ENCODE measurements at regions not wholly inside any gene's neighbourhood (a gene's known extent, or its start where the extent isn't known, plus 50 kb on each side); places are given as distances from the start of the nearest gene placed in this dataset.

GRCh38 chr3:95084738-95085137 lies 1021.9 kb downstream of the NSUN3 start:
- Histone ChIP-seq H3K9me2 (replicated peaks; ENCODE audit: insufficient read depth, low read length) (no peaks in the 10 kb centered on the region), H3K4me3 (ENCODE audit: insufficient read depth, low read length, poor library complexity, severe bottlenecking) (no peak overlapping the region), H3K27me3 (ENCODE audit: low read length) (no peaks in the 10 kb centered on the region), H3K9me3 (ENCODE audit: insufficient read depth, low read length) (no peaks in the 10 kb centered on the region), H3K4me2 (ENCODE audit: low read depth, low read length, poor library complexity, severe bottlenecking) (no peak overlapping the region), H3K79me2 (ENCODE audit: insufficient read depth, low read length) (no peaks in the 10 kb centered on the region), H4K20me1 (ENCODE audit: low read depth, low read length) (no peaks in the 10 kb centered on the region), H3F3A (ENCODE audit: insufficient read depth) (no peaks in the 10 kb centered on the region), H2AFZ (ENCODE audit: low read depth, low read length, severe bottlenecking) (no peak overlapping the region), H3K36me3 (ENCODE audit: low read length) (no peaks in the 10 kb centered on the region), H3K27ac (ENCODE audit: low read depth, low read length) (no peak overlapping the region), H3K9ac (ENCODE audit: low read length) (no peak overlapping the region)
- no peak for TF ChIP-seq EZH2phosphoT487 (conservative IDR thresholded peaks at IDR 0.05; ENCODE audit: low read length)
- no peak for TF ChIP-seq CTCF (IDR thresholded peaks at IDR 0.05; ENCODE audit: insufficient read depth, low read length, poor library complexity, severe bottlenecking)

- TF ChIP-seq CTCF (IDR thresholded peaks at IDR 0.05; ENCODE audit: insufficient read depth, low read length, poor library complexity, severe bottlenecking) (no peak), EZH2phosphoT487 (conservative IDR thresholded peaks at IDR 0.05; ENCODE audit: low read length) (no peak)
- no peak overlapping the region for H3K27ac ChIP-seq (ENCODE audit: low read depth, low read length)
- H3K27me3 ChIP-seq (ENCODE audit: low read length) = no peaks in the 10 kb centered on the region
- no peaks in the 10 kb centered on the region for H4K20me1 ChIP-seq (ENCODE audit: low read depth, low read length)
- H3K4me3 ChIP-seq (ENCODE audit: insufficient read depth, low read length, poor library complexity, severe bottlenecking) = no peak overlapping the region
- H3K9me2 ChIP-seq (replicated peaks; ENCODE audit: insufficient read depth, low read length) = no peaks in the 10 kb centered on the region
- no peak overlapping the region for H2AFZ ChIP-seq (ENCODE audit: low read depth, low read length, severe bottlenecking)
- H3K9me3 ChIP-seq (ENCODE audit: insufficient read depth, low read length) = no peaks in the 10 kb centered on the region
- H3K79me2 ChIP-seq (ENCODE audit: insufficient read depth, low read length) = no peaks in the 10 kb centered on the region
- H3K36me3 ChIP-seq (ENCODE audit: low read length) = no peaks in the 10 kb centered on the region
- no peaks in the 10 kb centered on the region for H3F3A ChIP-seq (ENCODE audit: insufficient read depth)
- H3K4me2 ChIP-seq (ENCODE audit: low read depth, low read length, poor library complexity, severe bottlenecking) = no peak overlapping the region
- no peak overlapping the region for H3K9ac ChIP-seq (ENCODE audit: low read length)
Observed at GRCh38 chr3:95088464-95088863, 1025.6 kb downstream of the NSUN3 start.

- no peak for TF ChIP-seq EZH2phosphoT487 (conservative IDR thresholded peaks at IDR 0.05; ENCODE audit: low read length)
- TF ChIP-seq CTCF (IDR thresholded peaks at IDR 0.05; ENCODE audit: insufficient read depth, low read length, poor library complexity, severe bottlenecking) = no peak
- Histone ChIP-seq H3K27me3 (ENCODE audit: low read length) (no peaks in the 10 kb centered on the region), H3K79me2 (ENCODE audit: insufficient read depth, low read length) (no peaks in the 10 kb centered on the region), H2AFZ (ENCODE audit: low read depth, low read length, severe bottlenecking) (no peak overlapping the region), H3K4me2 (ENCODE audit: low read depth, low read length, poor library complexity, severe bottlenecking) (no peak overlapping the region), H3K27ac (ENCODE audit: low read depth, low read length) (no peak overlapping the region), H3K4me3 (ENCODE audit: insufficient read depth, low read length, poor library complexity, severe bottlenecking) (no peak overlapping the region), H3K9ac (ENCODE audit: low read length) (no peak overlapping the region), H3K36me3 (ENCODE audit: low read length) (no peaks in the 10 kb centered on the region), H3F3A (ENCODE audit: insufficient read depth) (0 out of 2 replicates have a peak, but pooled peaks cover 3% of the 10 kb centered on the region), H3K9me3 (ENCODE audit: insufficient read depth, low read length) (no peaks in the 10 kb centered on the region), H3K9me2 (replicated peaks; ENCODE audit: insufficient read depth, low read length) (no peaks in the 10 kb centered on the region), H4K20me1 (ENCODE audit: low read depth, low read length) (no peaks in the 10 kb centered on the region)
Observed at GRCh38 chr3:95097493-95097892, 1034.6 kb downstream of the NSUN3 start.
